GM18502 (cell line): ENCODE measurements at regions not wholly inside any gene's neighbourhood (a gene's known extent, or its start where the extent isn't known, plus 50 kb on each side); places are given as distances from the start of the nearest gene placed in this dataset.
A peak's percentile ranks its signal among the peaks of the same experiment; 100 is the strongest.
"Not testable (repeated sequence)": the region's sequence is repeated elsewhere in the genome, so short reads cannot be mapped to it uniquely, and the experiment has no call there.

Experiments used
- ATAC-seq: cut with Tn5 transposase; IDR thresholded peaks from one replicate; pipeline ENCODE4 v1.9.1; 2021; ENCODE audit warnings: mild to moderate bottlenecking; ENCODE audit not compliant: unreplicated experiment, poor library complexity

DNA sequence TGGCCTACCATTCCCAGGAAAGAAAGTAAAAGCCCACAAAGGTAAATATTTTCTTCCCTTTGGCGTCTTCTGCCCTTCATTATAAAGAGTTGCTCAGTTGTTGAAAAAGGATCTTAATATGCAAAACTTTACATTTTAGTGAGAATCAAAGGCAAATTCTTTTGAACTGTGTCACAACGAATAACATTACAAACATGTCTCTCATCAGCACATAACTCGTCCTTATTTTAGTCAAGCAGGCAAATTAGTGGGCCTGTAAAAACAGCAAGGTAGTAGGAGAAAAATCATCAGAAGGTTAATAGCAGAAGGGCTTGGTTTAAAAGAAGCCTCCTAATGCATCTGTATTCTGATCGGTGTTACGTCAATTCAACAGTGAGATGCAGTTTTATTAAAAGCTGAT is 647.3 kb upstream of the DIPK2B start:
- ATAC-seq: no peak

DNA sequence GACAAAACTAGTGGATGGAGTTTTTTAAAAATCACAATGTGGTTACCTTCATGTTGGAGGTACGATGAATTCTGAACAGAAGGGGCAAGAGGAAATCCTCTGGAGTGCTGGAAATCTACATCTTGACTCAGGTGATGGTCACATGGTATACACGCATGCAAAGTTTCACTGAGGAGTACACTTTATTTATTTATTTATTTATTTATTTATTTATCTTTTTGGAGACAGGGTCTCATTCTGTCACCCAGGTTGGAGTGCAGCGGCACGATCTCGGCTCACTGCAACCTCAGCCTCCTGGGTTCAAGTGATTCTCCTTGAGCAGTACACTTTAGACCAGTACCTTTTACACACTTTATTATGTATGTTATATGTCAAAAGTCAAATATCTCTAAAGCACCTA is 645.7 kb upstream of the DIPK2B start:
- ATAC-seq: no peak

DNA sequence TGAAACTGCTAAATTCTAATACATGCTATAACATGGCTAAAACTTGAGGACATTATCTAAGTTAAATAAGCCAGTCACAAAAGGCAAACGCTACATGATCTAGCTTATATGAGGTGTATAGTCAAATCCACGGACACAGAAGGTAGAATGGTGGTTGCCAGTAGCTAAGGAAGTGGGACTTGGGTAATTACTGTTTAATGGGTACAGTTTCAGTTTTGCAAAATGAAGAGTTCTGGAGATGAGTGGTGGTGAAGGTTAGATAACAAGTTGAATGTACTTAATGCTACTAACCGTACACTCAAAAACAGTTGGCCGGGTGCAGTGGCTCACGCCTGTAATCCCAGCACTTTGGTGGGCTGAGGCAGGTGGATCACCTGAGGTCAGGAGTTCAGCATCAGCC is 644.5 kb upstream of the DIPK2B start:
- no peak for ATAC-seq

DNA sequence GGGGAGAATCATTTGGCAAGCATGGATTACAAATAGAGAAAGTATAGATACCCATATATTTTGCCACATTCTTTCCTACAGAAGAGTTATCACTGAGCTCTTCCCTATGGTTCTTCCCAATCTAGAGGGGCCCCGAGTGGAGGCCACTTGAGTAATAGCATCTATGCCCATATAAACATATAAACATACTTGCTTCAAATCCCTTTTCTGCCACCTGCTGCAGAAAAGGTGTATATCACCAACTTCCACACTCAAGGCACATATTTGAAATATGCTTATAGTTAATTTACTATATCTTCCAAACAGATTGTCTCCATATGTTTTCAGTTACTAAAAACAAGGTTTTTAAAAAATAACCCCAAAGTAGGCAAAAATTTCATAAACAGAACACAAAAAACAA is 642.8 kb upstream of the DIPK2B start:
- ATAC-seq: no peak

DNA sequence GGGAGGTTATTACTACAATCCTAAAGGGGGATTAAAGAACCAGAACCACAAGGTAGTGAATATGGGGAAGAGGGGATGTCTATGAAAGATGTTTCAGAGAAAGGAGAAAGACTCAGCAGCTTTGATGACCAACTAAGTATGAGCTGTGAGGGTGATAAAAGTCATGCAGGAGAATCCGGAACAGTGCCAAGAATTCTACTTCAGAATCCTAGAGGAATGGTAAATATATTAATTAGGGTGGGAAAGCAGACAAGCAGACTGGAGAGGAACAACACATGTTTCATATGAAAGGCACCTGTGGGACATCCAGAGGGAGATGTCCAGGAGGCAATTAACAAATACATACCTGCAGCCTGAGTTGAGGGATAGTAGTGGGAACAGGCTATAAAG is 642.2 kb upstream of the DIPK2B start:
- ATAC-seq: no peak

DNA sequence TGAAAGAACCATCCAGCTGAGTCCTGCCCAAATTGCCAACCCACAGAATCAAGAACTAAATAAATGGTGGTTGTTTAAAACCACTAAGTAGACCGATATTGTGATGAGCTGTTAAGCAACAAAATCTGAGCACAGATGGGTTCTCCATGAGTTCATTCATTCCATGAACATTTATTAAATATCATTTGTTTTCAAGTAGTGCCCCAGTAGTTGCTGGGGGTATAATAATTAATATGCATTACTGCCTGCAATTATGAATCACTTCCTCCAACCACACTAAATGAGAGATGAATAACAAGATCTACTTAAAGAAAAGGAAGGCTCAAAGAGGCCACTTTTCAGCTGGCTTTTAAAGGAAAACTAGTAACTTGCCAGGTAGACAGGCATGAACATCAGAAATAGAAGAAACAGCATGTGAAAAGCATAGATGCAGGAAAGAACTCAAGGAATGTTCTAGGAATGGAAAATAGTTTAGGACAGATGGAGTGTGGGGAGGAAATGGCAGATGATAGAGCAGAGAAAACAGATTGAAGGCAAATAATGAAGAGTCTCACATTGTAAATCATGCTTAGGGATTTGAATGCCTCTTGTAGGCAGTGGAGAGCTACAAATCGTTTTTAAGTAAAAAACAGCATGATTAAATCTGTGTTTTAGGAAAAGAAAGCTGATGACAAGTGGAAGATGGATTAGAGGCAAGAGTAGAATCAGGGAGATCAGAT is 641.7 kb upstream of the DIPK2B start:
- ATAC-seq: no peak

DNA sequence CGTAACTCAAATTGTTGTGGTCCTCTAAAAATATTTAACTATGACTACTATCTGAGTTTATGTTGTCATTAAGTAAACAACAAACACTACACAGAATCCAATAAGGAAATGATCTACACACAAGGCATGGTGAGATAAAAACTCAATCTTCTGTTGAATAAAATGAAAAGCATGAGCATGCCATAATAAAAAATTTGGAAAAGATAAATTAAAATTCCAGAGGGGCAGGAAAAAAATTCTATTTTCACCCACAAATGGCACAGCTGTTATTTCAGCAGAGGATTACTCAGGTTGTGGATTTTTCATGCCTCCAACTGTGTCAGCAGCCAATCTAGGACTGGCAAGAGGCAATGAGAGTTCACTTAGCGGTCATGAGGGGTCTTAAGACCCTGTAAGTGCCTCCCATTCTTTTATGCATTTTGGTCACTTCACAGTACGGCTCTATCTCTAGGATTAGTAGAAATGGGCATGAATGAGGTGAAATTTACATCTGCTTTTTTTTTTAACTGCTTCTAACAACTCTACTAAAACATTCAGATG is 639.8 kb upstream of the DIPK2B start:
- ATAC-seq: no peak

DNA sequence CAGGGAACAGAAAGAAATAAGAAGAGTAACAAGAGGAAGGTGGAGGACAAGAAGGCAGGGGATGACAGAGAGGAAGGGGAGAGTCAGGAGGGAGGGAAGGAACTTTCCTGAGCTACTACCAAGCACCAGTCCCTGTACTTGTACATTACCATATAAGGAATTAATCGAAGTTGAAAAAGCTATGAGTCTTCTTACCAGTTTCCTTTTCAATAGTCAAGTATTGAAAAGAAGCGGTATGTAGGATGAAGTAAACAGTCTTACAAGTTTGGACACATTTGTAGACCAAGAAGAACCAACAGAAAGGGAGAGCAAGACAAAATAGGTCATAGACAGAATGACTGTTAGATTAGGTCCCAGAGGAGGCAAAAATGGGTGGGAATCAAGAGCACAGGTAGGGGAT is 629.7 kb upstream of the DIPK2B start:
- no peak for ATAC-seq

DNA sequence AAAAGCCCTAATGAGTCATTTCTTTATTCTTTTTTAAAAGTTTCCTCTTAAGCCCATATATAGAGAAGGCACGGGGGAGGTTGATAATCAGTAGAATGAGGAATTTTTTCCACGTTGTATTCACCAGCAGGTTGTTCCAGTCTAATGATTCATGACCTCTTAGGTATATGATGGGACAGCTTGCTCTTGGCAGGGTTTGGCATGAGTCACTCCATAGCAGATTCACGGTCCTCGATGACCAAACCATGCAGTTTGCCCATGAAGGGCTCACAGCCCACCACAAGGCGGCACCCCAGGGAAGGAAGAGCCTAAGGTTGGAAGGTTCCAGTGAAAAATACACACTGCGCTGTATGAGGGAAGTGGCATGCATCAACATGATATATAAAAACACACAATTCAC is 623.8 kb upstream of the DIPK2B start:
- no peak for ATAC-seq

DNA sequence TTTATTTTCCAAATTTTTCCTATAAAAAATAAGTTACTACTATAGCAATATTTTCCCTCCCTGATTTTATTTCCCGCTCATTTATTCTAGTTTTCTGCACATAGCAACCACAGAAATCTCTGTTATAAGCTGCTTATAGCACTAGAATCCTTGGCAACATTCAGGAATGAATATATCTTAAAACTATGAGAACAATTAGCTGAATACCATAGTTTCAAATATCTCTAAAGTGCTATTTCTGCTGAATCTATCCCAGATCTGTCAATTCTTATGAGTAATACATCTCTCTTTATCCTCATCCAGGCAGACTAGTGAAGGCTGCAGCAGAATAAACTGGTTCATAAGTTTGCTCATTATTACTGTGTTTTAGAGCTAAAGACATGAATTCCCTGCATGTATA is 622.9 kb upstream of the DIPK2B start:
- no peak for ATAC-seq

DNA sequence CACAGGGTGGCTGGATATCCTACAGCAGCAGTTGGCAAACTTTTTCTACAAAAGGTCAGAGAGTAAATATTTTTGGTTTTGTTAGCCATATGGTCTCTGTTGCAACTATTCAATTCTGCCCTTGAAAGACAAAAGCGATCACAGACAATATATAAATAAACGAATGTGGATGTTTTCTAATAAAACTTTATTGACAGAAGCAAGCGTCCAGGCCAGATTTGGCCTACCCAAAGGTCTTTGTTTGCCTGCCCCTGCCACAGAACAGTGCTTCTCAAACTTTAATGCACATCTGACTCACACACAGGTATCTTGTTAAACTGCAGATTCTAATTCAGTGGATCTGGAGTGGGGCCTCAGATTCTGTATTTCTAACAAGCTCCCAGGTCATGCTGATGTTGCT is 621.4 kb upstream of the DIPK2B start:
- ATAC-seq: no peak

DNA sequence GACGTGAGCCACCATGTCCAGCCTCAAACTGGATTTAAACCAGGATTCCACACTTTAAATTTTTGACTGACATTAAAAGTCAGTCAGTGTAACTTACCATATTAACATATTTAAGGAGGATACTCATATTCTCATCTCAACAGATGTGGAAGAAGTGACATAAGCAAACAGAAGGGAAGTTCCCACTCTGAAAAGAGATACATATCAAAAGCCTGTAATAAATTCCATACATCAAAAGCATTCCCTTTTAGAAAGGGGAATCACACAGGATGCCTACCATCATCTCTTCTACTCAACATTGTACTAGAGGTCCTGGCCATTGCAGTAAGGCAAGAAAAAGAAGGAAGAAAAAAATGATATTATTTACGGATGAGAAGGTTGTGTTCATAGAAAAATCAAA is 618.2 kb upstream of the DIPK2B start:
- ATAC-seq: no peak

DNA sequence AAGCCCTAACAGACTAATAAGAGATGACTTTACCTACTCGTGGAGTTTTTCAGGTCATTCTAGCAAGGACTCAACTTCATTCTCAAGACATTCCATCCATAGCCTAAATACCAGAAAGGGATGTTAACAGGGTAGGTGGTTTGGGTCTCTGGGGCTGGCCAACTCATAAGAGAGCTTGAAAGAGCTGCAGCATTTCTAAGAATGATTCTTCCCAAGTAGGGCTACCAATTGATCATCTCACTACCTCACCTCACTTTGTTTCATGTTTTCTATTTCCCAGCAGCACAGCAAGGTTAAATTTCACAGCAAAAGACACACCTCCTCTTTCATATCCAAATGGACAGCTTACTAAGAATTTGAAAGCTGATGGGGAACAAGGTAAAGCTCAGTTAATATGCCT is 614.8 kb upstream of the DIPK2B start:
- ATAC-seq: no peak

DNA sequence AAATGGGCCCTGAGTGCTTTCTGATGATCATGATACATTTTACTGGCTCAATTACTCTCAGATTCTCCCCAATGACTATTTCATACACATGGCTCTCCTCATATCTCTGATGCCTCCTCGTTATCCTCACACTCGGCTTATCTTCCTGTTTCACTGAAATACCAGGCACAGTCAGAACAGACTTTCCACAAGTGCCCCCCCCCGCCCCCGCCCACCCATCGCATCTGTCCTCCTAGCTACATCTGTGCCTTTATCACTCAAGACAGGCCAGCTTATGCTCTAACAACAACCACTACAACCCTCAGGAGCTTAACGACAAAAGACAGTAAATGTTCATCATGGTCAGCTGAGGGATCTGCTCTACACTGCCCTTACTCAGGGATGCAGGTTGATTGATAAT is 610.6 kb upstream of the DIPK2B start:
- ATAC-seq: no peak

DNA sequence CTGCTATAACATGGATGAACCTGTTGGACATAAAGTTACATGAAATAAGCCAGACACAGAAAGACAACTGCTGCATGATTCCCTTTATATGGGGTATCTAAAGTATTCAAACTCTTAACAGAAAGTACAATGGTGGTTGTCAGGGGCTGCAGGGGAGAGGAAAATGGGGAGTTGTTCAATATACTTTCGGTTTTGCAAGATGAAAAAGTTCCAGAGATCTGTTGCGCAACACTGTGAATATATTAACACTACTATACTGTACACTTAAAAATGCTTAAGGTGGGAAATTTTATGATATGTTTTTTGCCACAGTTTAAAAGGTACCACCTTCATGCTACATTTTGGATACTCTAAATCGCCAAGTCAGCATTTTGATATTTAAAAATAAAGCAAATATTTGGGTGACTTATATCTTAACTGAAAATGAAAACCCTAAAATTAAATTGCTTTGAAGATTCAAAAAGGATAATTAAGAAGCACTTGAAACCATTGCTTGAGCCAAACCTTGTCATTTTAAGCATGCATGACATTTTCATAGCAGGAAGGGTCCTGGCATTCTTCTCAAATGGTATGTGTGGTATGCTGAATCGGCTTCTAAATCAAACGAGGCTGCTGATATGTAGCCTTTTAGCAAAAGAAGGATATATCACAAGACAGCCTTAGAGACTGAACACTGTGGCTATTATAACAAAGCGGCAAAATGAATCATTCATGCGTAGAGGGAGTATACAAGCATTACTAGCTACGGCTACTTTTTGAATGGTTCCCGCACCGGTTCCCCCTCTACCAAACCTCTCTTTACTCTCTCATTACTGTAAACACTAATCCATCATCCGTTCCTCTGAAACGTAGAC is 607.1 kb upstream of the DIPK2B start:
- ATAC-seq: no peak

DNA sequence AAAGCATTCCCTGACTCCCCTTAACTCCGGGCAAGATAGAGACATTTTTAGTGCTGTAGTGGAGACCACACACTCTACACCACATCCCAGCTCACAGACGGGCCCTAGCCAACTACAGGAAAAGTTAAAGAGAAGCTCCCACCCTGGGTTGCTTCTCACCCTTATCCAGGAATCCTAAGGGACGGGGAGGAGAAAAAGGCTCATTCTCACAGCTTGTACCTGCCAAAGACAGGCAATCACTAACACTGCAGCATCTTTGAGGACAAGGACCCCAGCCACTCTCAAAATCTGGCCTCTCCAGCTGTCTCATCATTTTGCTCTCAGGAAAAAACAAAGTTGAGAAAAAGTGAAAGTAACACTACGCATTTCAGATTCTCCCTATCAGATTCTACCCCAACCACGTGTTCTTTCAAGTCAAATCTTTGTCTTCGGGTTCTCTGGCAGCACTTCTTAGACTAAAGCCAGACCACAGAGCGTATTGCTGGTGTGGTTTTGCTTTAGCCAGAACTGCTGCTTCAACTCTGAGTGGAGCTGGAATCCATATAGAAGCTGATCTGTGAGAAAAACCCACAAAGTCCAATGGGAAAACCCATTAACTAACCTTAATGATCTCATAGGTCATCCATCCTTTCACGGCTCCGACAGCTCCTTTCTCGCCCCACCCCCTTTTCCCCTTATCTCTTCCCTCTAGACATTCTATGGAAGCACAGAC is 605.9 kb upstream of the DIPK2B start:
- peak; percentile 78 for ATAC-seq

DNA sequence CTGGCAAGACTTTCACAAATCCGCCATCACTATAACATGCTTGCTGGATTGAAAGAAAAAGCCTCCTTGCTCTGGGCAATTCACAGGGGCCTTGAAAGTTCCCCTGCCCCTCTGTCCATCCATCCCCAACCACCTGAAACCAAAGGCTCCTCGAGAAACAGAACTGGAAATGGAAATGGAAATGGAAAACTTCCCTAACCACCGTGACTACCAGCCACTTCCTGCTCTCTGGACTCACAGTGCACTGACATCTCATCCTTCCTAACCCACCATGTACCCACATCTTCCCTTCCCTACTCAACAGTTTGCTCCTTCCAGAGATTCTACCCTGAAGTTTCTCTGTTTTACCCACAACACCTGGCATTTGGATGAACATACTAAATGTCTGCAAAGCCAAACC is 603.6 kb upstream of the DIPK2B start:
- ATAC-seq: no peak

DNA sequence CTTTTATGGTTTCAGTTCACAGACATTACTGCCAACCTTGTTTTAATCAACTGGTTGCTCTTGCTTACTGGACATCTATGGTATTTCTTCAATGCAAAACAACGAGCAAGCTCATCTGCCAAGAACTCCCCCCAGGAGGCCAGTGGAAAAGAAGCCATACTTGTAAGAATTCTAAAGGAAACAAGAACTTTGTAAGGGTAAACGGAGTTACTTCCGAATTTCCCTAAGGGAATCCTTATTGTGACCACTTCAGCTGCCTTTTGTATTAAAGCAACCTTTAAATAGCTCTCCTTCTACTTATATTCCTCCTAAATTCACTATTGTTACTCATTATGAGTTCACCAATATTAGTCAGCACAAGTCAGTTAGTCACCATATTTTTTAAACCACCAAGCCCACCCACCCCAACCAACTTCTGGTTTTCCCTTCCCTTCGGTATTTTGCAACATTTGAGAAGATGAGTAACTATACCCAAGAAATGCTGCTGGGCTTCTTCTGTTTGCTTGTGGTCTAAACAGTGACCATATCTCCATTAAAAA is 602.8 kb upstream of the DIPK2B start:
- ATAC-seq: no peak

DNA sequence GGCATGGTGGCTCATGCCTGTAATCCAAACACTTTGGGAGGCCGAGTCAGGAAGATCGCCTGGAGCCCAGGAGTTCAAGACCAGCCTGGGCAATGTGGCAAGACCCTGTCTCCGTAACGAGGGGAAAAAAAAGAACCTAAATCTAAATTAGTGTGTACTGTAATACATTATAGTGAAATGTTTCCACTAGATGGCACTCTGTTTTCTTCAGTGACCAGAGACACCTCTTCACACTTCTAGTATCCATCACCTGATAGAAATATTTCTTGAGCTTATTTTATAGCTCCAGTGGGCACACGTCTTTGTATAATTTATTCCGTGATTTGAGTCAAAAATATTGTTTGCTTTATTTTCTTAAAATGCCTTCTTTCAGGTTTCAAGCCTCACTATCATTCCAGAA is 600.9 kb upstream of the DIPK2B start:
- peak; percentile 71 for ATAC-seq

DNA sequence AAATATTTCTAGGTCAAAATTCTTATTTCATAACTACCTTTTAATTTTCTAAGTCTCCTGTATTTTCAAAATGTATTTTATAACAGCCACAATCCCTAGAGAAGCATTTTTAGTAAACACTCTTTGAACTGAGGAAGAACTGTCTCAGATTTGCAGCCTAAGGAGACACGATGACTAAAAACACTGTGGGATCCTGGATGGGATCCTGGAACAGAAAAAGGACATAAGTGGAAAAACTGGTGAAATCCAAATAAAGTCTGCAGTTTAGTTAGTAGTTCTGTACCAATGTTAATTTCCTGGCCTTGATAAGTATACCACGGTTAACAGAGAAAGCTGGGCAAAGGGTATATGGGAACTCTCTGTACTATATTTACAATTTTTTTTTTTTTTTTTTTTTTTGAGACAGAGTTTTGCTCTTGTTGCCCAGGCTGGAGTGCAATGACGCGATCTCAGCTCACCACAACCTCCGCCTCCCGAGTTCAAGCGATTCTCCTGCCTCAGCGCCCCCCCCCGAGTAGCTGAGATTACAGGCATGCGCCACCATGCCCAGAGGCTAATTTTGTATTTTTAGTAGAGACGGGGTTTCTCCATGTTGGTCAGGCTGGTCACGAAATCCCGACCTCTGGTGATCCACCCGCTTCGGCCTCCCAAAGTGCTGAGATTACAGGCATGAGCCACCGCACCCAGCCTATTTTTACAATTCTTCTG is 600.2 kb upstream of the DIPK2B start:
- ATAC-seq: not testable (repeated sequence)
